ENCODE measurements at regions not wholly inside any gene's neighbourhood (a gene's known extent, or its start where the extent isn't known, plus 50 kb on each side); places are given as distances from the start of the nearest gene placed in this dataset.
"Not testable (repeated sequence)": the region's sequence is repeated elsewhere in the genome, so short reads cannot be mapped to it uniquely, and the experiment has no call there.

DNA sequence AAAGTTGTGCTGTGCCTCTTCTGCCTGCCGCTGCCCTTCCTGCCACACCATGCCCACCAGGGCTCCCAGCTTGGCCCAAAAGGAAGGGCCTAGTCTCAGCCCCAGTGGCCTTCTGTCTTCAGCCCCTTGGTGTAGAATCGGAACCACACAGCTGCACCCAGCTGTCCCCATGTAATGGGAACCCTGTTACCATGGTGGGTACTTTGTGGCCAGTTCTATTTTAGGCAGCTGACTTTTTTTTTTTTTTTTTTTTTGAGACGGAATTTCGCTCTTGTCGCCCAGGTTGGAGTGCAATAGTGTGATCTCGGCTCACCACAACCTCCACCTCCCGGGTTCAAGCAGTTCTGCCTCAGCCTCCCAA lies 163.3 kb upstream of the GSE1 start:
- Histone ChIP-seq H3K4me3 (replicated peaks in 1 of 3; ENCODE audit: low read depth in 2 of 3, low read length in 3 of 3) (no peak overlapping the region), H3K4me2 (replicated peaks; ENCODE audit: extremely low read depth, low read length, poor library complexity, severe bottlenecking) (no peak overlapping the region), H3K4me1 (ENCODE audit: control insufficient read depth in 1 of 2, insufficient read depth in 2 of 2, low read length in 2 of 2) (no peaks in the 10 kb centered on the region), H3K79me2 (ENCODE audit: insufficient read depth, low read length) (no peaks in the 10 kb centered on the region), H4K20me1 (ENCODE audit: insufficient read depth, low read length) (no peaks in the 10 kb centered on the region), H3K36me3 (replicated peaks in 1 of 2; ENCODE audit: control insufficient read depth in 1 of 2, insufficient read depth in 2 of 2, low read length in 2 of 2) (no peaks in the 10 kb centered on the region), H3K9me3 (replicated peaks in 1 of 2; ENCODE audit: control insufficient read depth in 1 of 2, insufficient read depth in 1 of 2, low read length in 2 of 2) (no peaks in the 10 kb centered on the region), H3K9ac (ENCODE audit: insufficient read depth, low read length, poor library complexity, severe bottlenecking) (no peak overlapping the region), H3K27me3 (ENCODE audit: control insufficient read depth in 2 of 2, insufficient read depth in 2 of 2, low read length in 2 of 2) (peaks cover 7 to 44% of the 10 kb centered on the region in 2 donors), H3K27ac (ENCODE audit: low read depth in 1 of 2, low read length in 2 of 2) (no peak overlapping the region), H2AFZ (ENCODE audit: insufficient read depth, low read depth, low read length, poor library complexity, severe bottlenecking) (no peak overlapping the region)
- DNase-seq, result no peak
- Mint-ChIP-seq H3K27me3 (ENCODE audit: low read depth in 3 of 3) (peaks cover 57 to 64% (median 58%) of the 10 kb centered on the region in 3 donors), H3K4me3 (no peak overlapping the region), H3K4me1 (peaks cover 7% of the 10 kb centered on the region), H3K27ac (no peak overlapping the region), H3K36me3 (no peaks in the 10 kb centered on the region), H3K9me3 (peaks cover 0 to 5% (median 0%) of the 10 kb centered on the region in 7 donors)
- intact Hi-C loops (cut with micrococcal nuclease), result no loop called here
- WGBS (ENCODE audit: insufficient coverage), result 80% methylated on average over 1 of the region's 7 CpGs
- TF ChIP-seq, protein P1, sequence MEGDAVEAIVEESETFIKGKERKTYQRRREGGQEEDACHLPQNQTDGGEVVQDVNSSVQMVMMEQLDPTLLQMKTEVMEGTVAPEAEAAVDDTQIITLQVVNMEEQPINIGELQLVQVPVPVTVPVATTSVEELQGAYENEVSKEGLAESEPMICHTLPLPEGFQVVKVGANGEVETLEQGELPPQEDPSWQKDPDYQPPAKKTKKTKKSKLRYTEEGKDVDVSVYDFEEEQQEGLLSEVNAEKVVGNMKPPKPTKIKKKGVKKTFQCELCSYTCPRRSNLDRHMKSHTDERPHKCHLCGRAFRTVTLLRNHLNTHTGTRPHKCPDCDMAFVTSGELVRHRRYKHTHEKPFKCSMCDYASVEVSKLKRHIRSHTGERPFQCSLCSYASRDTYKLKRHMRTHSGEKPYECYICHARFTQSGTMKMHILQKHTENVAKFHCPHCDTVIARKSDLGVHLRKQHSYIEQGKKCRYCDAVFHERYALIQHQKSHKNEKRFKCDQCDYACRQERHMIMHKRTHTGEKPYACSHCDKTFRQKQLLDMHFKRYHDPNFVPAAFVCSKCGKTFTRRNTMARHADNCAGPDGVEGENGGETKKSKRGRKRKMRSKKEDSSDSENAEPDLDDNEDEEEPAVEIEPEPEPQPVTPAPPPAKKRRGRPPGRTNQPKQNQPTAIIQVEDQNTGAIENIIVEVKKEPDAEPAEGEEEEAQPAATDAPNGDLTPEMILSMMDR (IDR thresholded peaks at IDR 0.05), result no peak

DNA sequence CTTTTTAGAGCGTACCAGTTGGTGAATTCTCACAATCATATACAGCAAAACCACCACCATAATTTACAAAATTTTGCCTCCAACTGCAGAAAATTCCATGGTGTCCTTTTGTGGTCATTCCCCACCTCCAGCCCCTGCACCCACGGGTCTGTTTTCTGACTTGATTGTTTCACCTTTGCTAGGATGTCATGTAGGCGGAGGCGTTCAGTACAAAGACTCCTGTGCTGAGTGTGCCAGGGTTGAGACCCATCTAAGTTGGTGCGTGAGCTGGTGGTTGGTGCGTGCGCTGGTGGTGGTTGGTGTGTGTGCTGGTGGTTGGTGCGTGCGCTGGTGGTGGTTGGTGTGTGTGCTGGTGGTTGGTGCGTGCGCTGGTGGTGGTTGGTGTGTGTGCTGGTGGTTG lies 162.0 kb upstream of the GSE1 start:
- H3K4me1 ChIP-seq (ENCODE audit: control insufficient read depth in 1 of 2, insufficient read depth in 2 of 2, low read length in 2 of 2); H3K79me2 ChIP-seq (ENCODE audit: insufficient read depth, low read length); H3K27ac ChIP-seq (ENCODE audit: low read depth in 1 of 2, low read length in 2 of 2); H3K36me3 ChIP-seq (replicated peaks in 1 of 2; ENCODE audit: control insufficient read depth in 1 of 2, insufficient read depth in 2 of 2, low read length in 2 of 2); H3K9me3 Mint-ChIP-seq; H4K20me1 ChIP-seq (ENCODE audit: insufficient read depth, low read length); H3K36me3 Mint-ChIP-seq; H3K4me3 ChIP-seq (replicated peaks in 1 of 3; ENCODE audit: low read depth in 2 of 3, low read length in 3 of 3); H2AFZ ChIP-seq (ENCODE audit: insufficient read depth, low read depth, low read length, poor library complexity, severe bottlenecking); intact Hi-C loops (cut with micrococcal nuclease); DNase-seq; H3K9me3 ChIP-seq (replicated peaks in 1 of 2; ENCODE audit: control insufficient read depth in 1 of 2, insufficient read depth in 1 of 2, low read length in 2 of 2); H3K4me2 ChIP-seq (replicated peaks; ENCODE audit: extremely low read depth, low read length, poor library complexity, severe bottlenecking); H3K4me1 Mint-ChIP-seq; H3K9ac ChIP-seq (ENCODE audit: insufficient read depth, low read length, poor library complexity, severe bottlenecking): not testable (repeated sequence)
- peak overlapping the region in 1 of 2 donors; percentile 60 for H3K4me3 Mint-ChIP-seq
- peaks cover 57 to 66% (median 58%) of the 10 kb centered on the region in 3 donors for H3K27me3 Mint-ChIP-seq (ENCODE audit: low read depth in 3 of 3)
- peak overlapping the region in 1 of 7 donors; percentile 7 for H3K27ac Mint-ChIP-seq
- 87% methylated on average over 3 of the region's 11 CpGs for WGBS (ENCODE audit: insufficient coverage)
- H3K27me3 ChIP-seq (ENCODE audit: control insufficient read depth in 2 of 2, insufficient read depth in 2 of 2, low read length in 2 of 2), result peaks cover 7 to 44% of the 10 kb centered on the region in 2 donors

All from CD14-positive monocyte (primary cell).